Smooth muscle cell (in vitro differentiated cells): ENCODE measurements at regions not wholly inside any gene's neighbourhood (a gene's known extent, or its start where the extent isn't known, plus 50 kb on each side); places are given as distances from the start of the nearest gene placed in this dataset.
A peak's percentile ranks its signal among the peaks of the same experiment; 100 is the strongest.

Experiments used
- DNase-seq: peaks from one replicate; lab custom pipeline; 2025; ENCODE audit not compliant: unreplicated experiment; lab: John Stamatoyannopoulos, UW
- H2AFZ ChIP-seq: fragments of 200-600 bp; sonication (generic); 2 replicates; pipeline ENCODE4 v1.6.0; 2016; ENCODE audit warnings: antibody characterized with exemption, low read depth, mild to moderate bottlenecking
- H3F3A ChIP-seq: fragments of 200-600 bp; sonication (generic); 2 replicates; pipeline ENCODE4 v1.6.0; 2017; ENCODE audit warnings: antibody characterized with exemption, low read depth
- H3K27ac ChIP-seq: fragments of 200-600 bp; sonication (generic); 2 replicates; pipeline ENCODE4 v1.5.1; 2016; ENCODE audit warnings: low read depth, mild to moderate bottlenecking
- H3K27me3 ChIP-seq: fragments of 200-600 bp; sonication (generic); 2 replicates; pipeline ENCODE4 v1.6.1; 2016; ENCODE audit warnings: low read depth, mild to moderate bottlenecking
- H3K36me3 ChIP-seq: fragments of 200-600 bp; sonication (generic); 2 replicates; pipeline ENCODE4 v1.5.1; 2016; ENCODE audit warnings: low read depth
- H3K4me1 ChIP-seq: fragments of 200-600 bp; sonication (generic); 2 replicates; pipeline ENCODE4 v1.5.1; 2016; ENCODE audit warnings: low read depth
- H3K4me2 ChIP-seq: fragments of 200-600 bp; sonication (generic); 2 replicates; pipeline ENCODE4 v1.6.0; 2016; ENCODE audit warnings: mild to moderate bottlenecking
- H3K4me3 ChIP-seq: fragments of 200-600 bp; sonication (generic); 2 replicates; pipeline ENCODE4 v1.5.1; 2016; ENCODE audit warnings: mild to moderate bottlenecking
- H3K79me2 ChIP-seq: fragments of 200-600 bp; sonication (generic); 2 replicates; pipeline ENCODE4 v1.6.0; 2016; ENCODE audit warnings: low read depth, mild to moderate bottlenecking
- H3K9ac ChIP-seq: fragments of 200-600 bp; sonication (generic); 2 replicates; pipeline ENCODE4 v1.6.0; 2016; ENCODE audit warnings: low read depth
- H3K9me3 ChIP-seq: fragments of 200-600 bp; sonication (generic); replicated peaks from 2 replicates; pipeline ENCODE4 v1.5.1; 2016; ENCODE audit warnings: low read depth
- H4K20me1 ChIP-seq: fragments of 200-600 bp; sonication (generic); 2 replicates; pipeline ENCODE4 v1.6.0; 2016; ENCODE audit warnings: low read depth
- CTCF ChIP-seq: fragments of 200-600 bp; sonication (generic); IDR thresholded peaks from 2 replicates; pipeline ENCODE4 v1.5.1; 2017; ENCODE audit warnings: borderline replicate concordance, mild to moderate bottlenecking, antibody characterized with exemption; ENCODE audit not compliant: insufficient read depth, poor library complexity, severe bottlenecking
- WGBS: methylation state at CpG from one replicate; pipeline ENCODE4 v1.1.7; 2016; ENCODE audit warnings: low lambda C conversion rate; 5-methylcytosine and 5-hydroxymethylcytosine counted together

GRCh38 chr5:61965069-61965468, 340.9 kb upstream of the KIF2A start:
- Histone ChIP-seq H3K79me2 (no peaks in the 10 kb centered on the region), H3K4me3 (no peak overlapping the region), H3K36me3 (no peaks in the 10 kb centered on the region), H3K4me2 (peak overlapping the region; percentile 6), H2AFZ (no peak overlapping the region), H3K9ac (no peak overlapping the region), H3K27ac (no peak overlapping the region), H3K27me3 (no peaks in the 10 kb centered on the region), H3K9me3 (no peaks in the 10 kb centered on the region), H3K4me1 (peaks cover 10% of the 10 kb centered on the region), H4K20me1 (no peaks in the 10 kb centered on the region), H3F3A (no peaks in the 10 kb centered on the region)
- TF ChIP-seq CTCF: no peak
- DNase-seq: no peak
- 100% methylated on average over 1 of the region's 1 CpG for WGBS

GRCh38 chr5:61965490-61965889, 340.5 kb upstream of the KIF2A start:
- Histone ChIP-seq H3K4me3 (no peak overlapping the region), H3K36me3 (no peaks in the 10 kb centered on the region), H3K4me2 (peak overlapping the region; percentile 6), H3K27me3 (no peaks in the 10 kb centered on the region), H3F3A (no peaks in the 10 kb centered on the region), H3K9ac (no peak overlapping the region), H4K20me1 (no peaks in the 10 kb centered on the region), H3K27ac (no peak overlapping the region), H2AFZ (no peak overlapping the region), H3K4me1 (peaks cover 10% of the 10 kb centered on the region), H3K9me3 (no peaks in the 10 kb centered on the region), H3K79me2 (no peaks in the 10 kb centered on the region)
- TF ChIP-seq CTCF: no peak
- 60% methylated on average over 5 of the region's 5 CpGs for WGBS
- DNase-seq: no peak

- H4K20me1 ChIP-seq: no peaks in the 10 kb centered on the region
- H3K27me3 ChIP-seq: no peaks in the 10 kb centered on the region
- no peak for DNase-seq
- H3K9me3 ChIP-seq: no peaks in the 10 kb centered on the region
- H2AFZ ChIP-seq: peak overlapping the region; percentile 10
- WGBS: 45% methylated on average over 1 of the region's 1 CpG
- no peak for TF ChIP-seq CTCF
- no peaks in the 10 kb centered on the region for H3K36me3 ChIP-seq
- peak overlapping the region; percentile 70 for H3K27ac ChIP-seq
- peak overlapping the region; percentile 55 for H3K4me2 ChIP-seq
- no peak overlapping the region for H3K9ac ChIP-seq
- no peak overlapping the region for H3K4me3 ChIP-seq
- H3K4me1 ChIP-seq: peaks cover 10% of the 10 kb centered on the region
- H3K79me2 ChIP-seq: no peaks in the 10 kb centered on the region
- H3F3A ChIP-seq: no peaks in the 10 kb centered on the region
Measured at GRCh38 chr5:61966296-61966955, 339.6 kb upstream of the KIF2A start.

GRCh38 chr5:61966997-61967396, 339.0 kb upstream of the KIF2A start:
- no peak for DNase-seq
- Histone ChIP-seq H3F3A (no peaks in the 10 kb centered on the region), H3K79me2 (no peaks in the 10 kb centered on the region), H3K36me3 (no peaks in the 10 kb centered on the region), H3K4me1 (peaks cover 10% of the 10 kb centered on the region), H2AFZ (no peak overlapping the region), H3K27ac (peak overlapping the region; percentile 70), H4K20me1 (no peaks in the 10 kb centered on the region), H3K27me3 (no peaks in the 10 kb centered on the region), H3K9ac (no peak overlapping the region), H3K9me3 (no peaks in the 10 kb centered on the region), H3K4me3 (no peak overlapping the region), H3K4me2 (peak overlapping the region; percentile 55)
- TF ChIP-seq CTCF: no peak
- 62% methylated on average over 8 of the region's 8 CpGs for WGBS
